Activated CD8-positive, alpha-beta T cell treated with anti-CD3 and anti-CD28 coated beads for 36 hours (primary cell): ENCODE measurements at regions not wholly inside any gene's neighbourhood (a gene's known extent, or its start where the extent isn't known, plus 50 kb on each side); places are given as distances from the start of the nearest gene placed in this dataset.

Experiments
- ATAC-seq: fragments of 200-7000 bp; cut with Tn5 transposase; one replicate; pipeline ENCODE4 v1.10.0; 2021; ENCODE audit warnings: mild to moderate bottlenecking, moderate library complexity
- CTCF ChIA-PET: fragments of 350-600 bp; sonication (Branson Sonifier 250); formaldehyde crosslinking; loops from one replicate; lab custom pipeline; 2021; ENCODE audit warnings: antibody characterized with exemption; lab: Charles Lee
- POLR2A ChIA-PET: fragments of 350-600 bp; sonication (Branson Sonifier 250); formaldehyde crosslinking; loops from one replicate; lab custom pipeline; 2021; ENCODE audit warnings: antibody characterized with exemption; lab: Charles Lee
- DNase-seq: peaks from one replicate; pipeline ENCODE4 v3.0.0-alpha.2; 2020
- H3K27ac Mint-ChIP-seq: one replicate; pipeline ENCODE4 v1.8.0; 2021; ENCODE audit warnings: mild to moderate bottlenecking, mixed read lengths
- H3K27me3 Mint-ChIP-seq: one replicate; pipeline ENCODE4 v1.8.0; 2021; ENCODE audit warnings: mixed read lengths
- H3K36me3 Mint-ChIP-seq: one replicate; pipeline ENCODE4 v1.8.0; 2021; ENCODE audit warnings: low read depth, mixed read lengths
- H3K4me1 Mint-ChIP-seq: one replicate; pipeline ENCODE4 v1.8.0; 2021; ENCODE audit warnings: low read depth, mixed read lengths
- H3K4me3 Mint-ChIP-seq: one replicate; pipeline ENCODE4 v1.8.0; 2021; ENCODE audit warnings: mild to moderate bottlenecking, moderate library complexity, mixed read lengths
- H3K9me3 Mint-ChIP-seq: one replicate; pipeline ENCODE4 v1.8.0; 2021; ENCODE audit warnings: mixed read lengths
- CTCF ChIP-seq: fragments of 200-600 bp; IDR thresholded peaks from one replicate; pipeline ENCODE4 v1.8.0; 2022; ENCODE audit warnings: antibody characterized with exemption, mild to moderate bottlenecking
- intact Hi-C: fragments of 100-400 bp; cut with micrococcal nuclease; formaldehyde crosslinking; loops from one replicate; pipeline ENCODE4 v1.10.0; 2022

- Mint-ChIP-seq H3K4me3 (no peak overlapping the region), H3K27me3 (peaks cover 10% of the 10 kb centered on the region), H3K27ac (no peak overlapping the region), H3K4me1 (no peaks in the 10 kb centered on the region), H3K9me3 (no peaks in the 10 kb centered on the region), H3K36me3 (no peaks in the 10 kb centered on the region)
- intact Hi-C loops: no loop called here
- ATAC-seq (no peak), DNase-seq (no peak)
- TF ChIP-seq CTCF: no peak
- CTCF ChIA-PET: no interaction called here
- POLR2A ChIA-PET: interaction anchor here (0.6 kb wide), 1 partner anchor 175 kb away, joined by 3 read pairs; no protein-coding TSS in a partner anchor
Measured at GRCh38 chr5:66410122-66410521, 186.1 kb upstream of the MAST4 start.

DNA sequence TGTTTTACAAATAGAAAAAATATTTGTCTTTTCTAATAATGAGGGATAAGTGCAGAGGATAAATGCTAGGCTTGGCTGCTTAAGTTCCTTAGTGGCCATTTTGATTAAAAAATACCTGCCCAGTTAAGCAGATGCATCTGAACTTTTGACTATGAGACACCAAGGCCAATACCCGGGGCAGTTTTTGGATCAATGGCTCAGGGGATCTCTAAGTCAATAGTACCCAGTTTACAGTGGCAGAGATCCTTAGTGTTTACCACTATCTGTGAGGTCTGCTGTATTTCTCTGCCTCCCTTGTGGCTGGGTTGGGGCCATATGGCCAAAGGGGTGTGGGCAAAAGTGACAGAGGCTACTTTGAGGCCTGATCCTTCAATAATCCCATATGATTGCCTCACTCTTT is 184.5 kb upstream of the MAST4 start:
- Mint-ChIP-seq H3K36me3 (no peaks in the 10 kb centered on the region), H3K9me3 (no peaks in the 10 kb centered on the region), H3K27ac (no peak overlapping the region), H3K27me3 (peaks cover 8% of the 10 kb centered on the region), H3K4me3 (no peak overlapping the region), H3K4me1 (no peaks in the 10 kb centered on the region)
- intact Hi-C loops: no loop called here
- TF ChIP-seq CTCF: no peak
- ChIA-PET CTCF (interaction anchor here (0.9 kb wide), 1 partner anchor 18 kb away, joined by 3 read pairs; no protein-coding TSS in a partner anchor), POLR2A (no interaction called here)
- no peak for ATAC-seq
- DNase-seq: no peak

- Mint-ChIP-seq H3K36me3 (no peaks in the 10 kb centered on the region), H3K9me3 (no peaks in the 10 kb centered on the region), H3K4me3 (no peak overlapping the region), H3K27ac (no peak overlapping the region), H3K27me3 (no peaks in the 10 kb centered on the region), H3K4me1 (no peaks in the 10 kb centered on the region)
- ChIA-PET CTCF (no interaction called here), POLR2A (no interaction called here)
- intact Hi-C loops: no loop called here
- ATAC-seq: no peak
- no peak for TF ChIP-seq CTCF
- no peak for DNase-seq
Measured at GRCh38 chr5:66413931-66414330, 182.3 kb upstream of the MAST4 start.

- intact Hi-C loops: no loop called here
- POLR2A ChIA-PET: no interaction called here
- no peak for ATAC-seq
Measured at GRCh38 chr5:66415208-66415607, 181.0 kb upstream of the MAST4 start.

DNA sequence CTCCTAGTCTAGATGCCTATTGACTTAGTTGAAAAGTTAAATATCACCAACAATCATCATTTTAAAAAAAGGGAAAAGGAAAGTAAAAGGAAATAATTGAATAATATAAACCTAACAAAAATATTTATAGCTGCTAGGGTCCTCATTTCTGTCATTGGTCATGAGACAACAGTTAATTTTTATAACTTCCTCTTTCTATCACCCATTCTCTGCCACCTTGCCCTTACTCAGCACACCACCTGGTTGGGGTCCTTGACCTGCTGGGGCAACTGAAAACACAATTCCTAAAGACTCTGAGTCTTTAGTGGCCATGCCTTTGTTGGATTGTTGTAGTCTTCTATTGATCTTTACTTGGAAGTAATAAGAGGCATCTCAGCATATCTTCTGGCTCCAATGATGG is 179.5 kb upstream of the MAST4 start:
- ChIA-PET POLR2A (no interaction called here), CTCF (no interaction called here)
- ATAC-seq: no peak
- Mint-ChIP-seq H3K36me3 (no peaks in the 10 kb centered on the region), H3K9me3 (no peaks in the 10 kb centered on the region), H3K27ac (no peak overlapping the region), H3K27me3 (no peaks in the 10 kb centered on the region), H3K4me1 (no peaks in the 10 kb centered on the region), H3K4me3 (no peak overlapping the region)
- DNase-seq: no peak
- intact Hi-C loops: no loop called here
- no peak for TF ChIP-seq CTCF

More at GRCh38 chr5:66415208-66415607, 181.0 kb upstream of the MAST4 start:
- H3K4me1 Mint-ChIP-seq: no peaks in the 10 kb centered on the region
- no peak for DNase-seq
- no peak overlapping the region for H3K4me3 Mint-ChIP-seq
- H3K9me3 Mint-ChIP-seq: no peaks in the 10 kb centered on the region
- no peak for TF ChIP-seq CTCF
- no peaks in the 10 kb centered on the region for H3K27me3 Mint-ChIP-seq
- CTCF ChIA-PET: no interaction called here
- H3K27ac Mint-ChIP-seq: no peak overlapping the region
- H3K36me3 Mint-ChIP-seq: no peaks in the 10 kb centered on the region
